ENCODE measurements at regions not wholly inside any gene's neighbourhood (a gene's known extent, or its start where the extent isn't known, plus 50 kb on each side); places are given as distances from the start of the nearest gene placed in this dataset.
"Not testable (repeated sequence)": the region's sequence is repeated elsewhere in the genome, so short reads cannot be mapped to it uniquely, and the experiment has no call there.

DNA sequence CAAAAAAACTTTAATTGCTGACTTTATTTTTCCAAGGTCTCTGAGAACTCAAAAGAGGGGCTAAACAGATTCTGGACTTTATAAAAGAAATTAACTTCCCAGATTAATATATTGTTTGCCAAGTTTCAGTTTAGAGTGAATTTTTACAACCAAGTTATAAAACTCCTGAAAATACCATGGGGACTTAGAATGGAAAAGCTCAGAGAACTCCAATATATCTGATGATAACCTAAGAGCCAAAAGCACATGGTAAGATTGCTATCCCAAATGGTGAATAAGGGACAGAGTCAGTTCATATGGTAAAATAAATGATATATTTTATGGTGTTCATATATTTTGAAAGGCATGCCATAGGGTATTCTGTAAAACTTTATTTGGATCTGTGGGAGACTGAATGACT lies 470.9 kb downstream of the TTLL7 start:
- ChIA-PET CTCF (no interaction called here), POLR2A (no interaction called here)

DNA sequence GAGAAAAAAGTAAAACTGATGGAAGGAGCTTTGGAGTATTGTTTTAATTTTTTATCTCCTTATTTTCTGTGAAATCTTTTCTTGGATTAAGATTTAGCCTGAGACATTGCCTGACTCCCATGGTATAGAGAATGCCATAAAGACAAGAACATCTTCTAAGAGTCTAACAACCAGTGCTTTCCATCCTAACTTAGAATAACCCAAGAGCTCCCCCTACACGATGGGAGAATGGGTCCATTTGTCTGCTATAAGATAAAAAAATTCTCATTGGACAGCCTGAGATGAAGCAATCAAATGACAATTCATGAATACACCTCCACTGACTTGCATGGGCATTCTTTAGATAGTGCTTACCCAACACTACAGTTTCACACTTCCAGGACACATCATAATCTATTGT lies 478.1 kb downstream of the TTLL7 start:
- ChIA-PET CTCF (no interaction called here), POLR2A (no interaction called here)

DNA sequence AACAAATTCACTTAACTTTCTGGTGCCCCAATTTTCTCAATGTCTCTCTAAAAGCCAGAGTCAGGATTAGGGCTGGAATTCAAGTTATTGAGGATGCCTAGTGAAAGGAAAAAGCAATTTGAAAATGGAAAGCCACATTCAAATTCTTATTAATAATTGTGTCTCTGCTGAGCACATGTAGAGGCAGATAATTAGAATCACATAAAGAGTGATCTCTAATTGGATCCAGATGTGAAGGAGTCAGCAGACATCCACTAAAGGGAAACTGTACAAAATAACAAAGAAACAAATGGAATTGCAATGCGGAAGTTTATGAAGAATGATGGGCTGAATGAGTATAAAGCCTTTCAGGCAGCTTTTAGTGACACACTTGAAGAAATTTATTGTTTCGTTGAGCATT lies 482.6 kb downstream of the TTLL7 start:
- ChIA-PET CTCF (no interaction called here), POLR2A (no interaction called here)

DNA sequence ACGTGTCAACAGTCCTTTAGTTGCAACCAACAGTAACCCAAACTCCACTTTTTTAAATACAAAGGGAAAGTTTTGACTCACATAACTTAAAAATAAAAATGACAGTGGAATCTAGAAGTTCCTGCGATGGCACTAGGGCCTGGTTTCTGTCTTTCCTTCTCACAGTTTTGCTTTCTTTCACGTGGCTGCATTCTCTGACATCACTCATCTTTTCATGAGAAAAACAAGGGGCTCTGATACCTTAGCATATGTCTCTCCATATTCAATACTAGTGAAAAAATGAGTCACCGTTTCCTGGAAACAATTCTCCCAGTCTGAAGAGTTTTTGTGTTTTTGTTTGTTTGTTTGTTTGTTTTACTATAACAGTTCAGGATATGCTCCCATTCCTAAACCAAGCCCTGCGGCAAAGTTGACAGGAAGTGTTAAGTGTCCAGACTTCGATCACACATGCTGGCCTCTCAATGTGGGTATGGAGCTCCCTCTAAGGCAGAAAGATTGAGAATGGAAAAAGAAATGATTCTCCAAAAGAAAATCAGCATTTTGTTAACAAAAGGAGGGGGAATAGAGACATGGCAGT lies 483.3 kb downstream of the TTLL7 start:
- CTCF ChIA-PET: no interaction called here
- POLR2A ChIA-PET: no interaction called here

DNA sequence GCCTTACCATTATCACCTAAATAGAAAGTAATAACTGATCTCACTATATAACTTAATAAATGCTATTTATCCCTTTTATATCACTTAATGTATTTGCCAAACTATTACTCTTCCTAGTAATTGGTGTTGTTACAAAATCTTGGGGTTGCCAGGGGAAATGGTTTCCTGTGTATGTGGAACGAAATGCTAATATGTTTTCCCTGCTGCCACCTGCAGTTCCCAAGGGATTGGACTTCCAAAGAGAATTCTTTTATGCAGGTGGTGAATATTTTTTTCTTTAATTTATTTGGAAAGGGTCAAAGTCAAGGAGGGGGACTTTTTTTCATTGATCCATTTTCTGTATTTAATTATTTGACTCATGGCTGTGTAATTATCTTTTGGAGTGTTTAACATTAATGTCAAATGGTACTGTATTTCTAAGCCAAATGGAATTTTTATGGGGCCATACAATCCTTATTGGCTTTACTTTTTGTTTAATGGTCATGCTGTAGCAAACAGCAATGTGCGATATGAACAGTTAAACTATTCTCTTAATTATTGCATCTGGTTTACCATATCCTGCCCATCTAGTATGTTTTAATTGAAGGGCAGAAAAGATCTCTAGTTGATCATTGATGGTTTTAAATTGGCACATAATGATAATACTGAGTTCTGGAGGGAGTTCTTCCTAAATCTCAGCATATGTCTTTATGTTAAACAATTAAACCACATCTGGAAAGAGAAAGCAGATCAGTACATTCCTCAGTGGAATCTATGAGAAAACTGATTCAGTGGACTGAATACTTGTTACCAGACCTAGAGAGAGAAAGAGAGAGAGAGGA lies 486.3 kb downstream of the TTLL7 start:
- ChIA-PET POLR2A (no interaction called here), CTCF (no interaction called here)

DNA sequence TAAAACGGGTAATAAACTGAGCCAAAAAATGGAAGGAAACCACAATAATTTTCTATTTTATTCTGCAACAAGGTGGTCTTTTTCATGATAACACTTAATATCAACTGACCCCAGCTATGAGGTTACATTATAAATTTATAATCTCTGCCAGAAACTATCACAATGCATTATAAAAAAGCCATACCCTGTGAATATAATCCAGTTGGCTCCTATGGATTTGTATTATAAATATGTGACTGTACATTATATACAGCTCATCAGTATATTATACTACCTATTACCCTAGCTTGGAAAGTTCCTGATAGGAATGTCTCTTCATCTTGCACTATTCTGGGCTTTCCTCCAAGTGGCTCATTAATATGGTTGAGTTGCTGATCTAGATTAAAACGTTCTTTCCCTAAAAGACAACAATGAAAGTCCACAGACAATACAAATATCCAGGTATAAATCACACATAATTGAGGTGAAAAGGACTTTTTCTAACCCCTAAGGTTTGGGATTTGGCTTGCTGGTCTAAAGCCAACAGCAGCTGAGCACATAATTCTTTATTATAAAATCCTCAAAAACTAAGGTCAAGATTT lies 487.7 kb downstream of the TTLL7 start:
- ChIA-PET CTCF (no interaction called here), POLR2A (no interaction called here)

DNA sequence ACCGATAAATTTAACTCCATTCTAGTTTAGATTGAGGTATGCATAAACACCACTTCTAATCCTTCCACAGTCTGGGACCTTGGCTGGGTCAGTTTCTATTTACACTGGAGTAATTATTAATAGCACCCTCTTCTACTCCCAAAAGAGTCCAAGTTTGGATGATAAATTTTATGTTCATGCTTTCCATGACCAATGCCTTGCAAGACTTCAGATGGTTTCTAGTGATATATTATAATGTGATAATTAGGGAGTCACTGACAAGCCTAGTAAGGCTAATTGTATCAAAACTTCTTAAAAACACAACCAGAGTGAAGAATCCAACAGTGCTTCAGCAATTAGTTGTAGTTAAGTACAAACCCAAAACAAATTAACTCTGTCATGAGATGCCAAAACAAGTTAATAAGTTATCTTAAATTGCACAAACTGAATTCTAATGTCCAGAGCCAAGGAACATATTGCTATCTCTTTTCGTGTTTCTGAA lies 489.6 kb downstream of the TTLL7 start:
- CTCF ChIA-PET: no interaction called here
- POLR2A ChIA-PET: no interaction called here

DNA sequence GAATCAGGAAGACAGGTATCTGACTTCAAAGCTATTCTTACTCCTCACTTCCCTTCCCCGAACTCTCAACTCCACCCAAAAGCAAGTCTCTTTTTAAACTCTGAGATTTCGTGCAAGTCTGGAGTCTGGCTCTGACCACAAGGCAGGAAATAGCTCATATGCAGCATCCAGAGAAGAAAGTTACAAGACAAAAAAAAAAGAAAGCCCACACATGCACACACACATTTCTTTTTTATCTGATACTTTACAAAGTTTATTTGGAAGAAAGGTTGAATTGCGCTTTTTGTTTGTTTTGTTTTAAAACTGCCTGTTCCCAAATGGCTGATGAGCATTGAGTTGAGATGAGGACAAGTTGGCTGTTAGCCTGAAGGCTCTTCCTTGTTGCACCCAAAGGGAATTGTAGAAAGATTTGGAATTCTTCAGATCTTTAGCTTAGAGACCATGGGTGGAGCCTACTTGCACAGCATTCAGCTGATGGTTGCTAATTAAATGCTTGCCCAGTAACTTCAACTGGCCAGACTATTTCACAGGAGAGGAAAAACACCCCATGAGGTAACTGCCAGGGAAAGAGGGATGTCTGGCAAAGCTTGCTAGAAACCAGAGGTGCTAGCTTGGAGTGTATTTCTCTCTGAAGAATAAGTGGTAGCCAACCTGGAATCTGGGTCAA lies 490.3 kb downstream of the TTLL7 start:
- POLR2A ChIA-PET: no interaction called here
- CTCF ChIA-PET: no interaction called here

DNA sequence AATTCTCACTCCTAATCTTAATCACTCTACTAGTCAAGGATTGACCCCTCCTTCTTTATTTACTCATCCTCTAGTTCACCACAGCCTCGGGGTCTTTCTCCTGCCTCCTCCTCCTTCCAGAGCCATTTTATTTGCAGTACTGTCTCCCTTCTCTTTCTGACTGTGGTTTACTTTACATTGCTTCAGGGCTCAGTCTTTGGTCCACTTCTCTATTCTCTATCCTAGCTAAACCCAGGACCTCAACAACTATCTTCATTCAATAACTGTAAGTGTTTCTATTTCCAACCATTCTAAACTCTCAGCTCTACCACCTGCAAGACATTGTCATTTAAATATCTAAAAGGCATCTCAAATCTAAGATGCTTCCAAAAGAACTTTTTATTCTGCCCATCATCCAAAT lies 493.8 kb downstream of the TTLL7 start:
- CTCF ChIA-PET: no interaction called here
- POLR2A ChIA-PET: no interaction called here

DNA sequence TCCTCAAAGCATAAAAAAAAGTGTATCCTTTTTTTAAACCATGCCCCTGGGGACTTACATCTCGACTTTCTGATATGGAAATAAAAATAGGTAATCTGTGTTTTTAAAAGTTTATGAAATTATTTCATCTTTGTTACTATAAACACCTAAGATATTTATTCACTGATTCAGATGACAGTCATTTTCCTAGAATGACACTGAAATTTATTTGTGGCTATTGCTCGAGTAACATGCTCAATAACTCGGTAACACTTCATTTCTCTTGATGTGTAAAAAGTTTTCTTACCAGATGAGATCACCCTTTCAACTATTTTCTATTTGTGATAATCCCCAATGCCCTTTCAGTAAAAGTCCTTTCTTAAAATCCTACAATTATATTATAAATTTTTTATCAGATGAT lies 495.8 kb downstream of the TTLL7 start:
- POLR2A ChIA-PET: no interaction called here

DNA sequence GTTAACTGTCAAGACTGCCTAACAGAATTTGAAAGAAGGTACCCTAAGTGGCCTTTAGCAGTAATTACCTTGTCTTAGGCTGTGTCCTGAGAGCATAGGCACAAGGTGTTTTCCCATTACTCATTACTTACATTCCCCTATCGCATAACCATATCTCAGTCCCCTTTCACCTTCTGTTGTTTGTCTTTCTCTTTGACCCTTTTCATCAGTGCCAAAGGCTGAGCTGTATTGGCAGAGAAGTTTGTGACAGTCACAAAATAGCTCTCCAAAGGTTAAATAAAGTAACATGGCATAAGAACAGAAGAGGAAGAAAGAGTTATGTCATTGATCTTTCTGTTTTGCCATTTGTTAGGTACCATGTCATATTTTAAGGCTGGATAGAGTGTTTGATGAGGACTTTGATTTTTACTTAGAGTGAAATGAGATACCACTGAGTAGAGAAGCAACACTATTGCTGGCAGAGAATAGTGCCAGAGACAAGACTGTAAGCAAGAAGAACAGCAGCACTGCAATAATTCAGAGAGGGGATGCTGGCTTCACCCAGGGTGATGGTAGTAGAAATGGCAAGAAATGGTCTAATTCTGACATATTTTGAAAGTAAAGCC lies 497.8 kb downstream of the TTLL7 start:
- CTCF ChIA-PET: no interaction called here

More for the DNA sequence above, 495.8 kb downstream of the TTLL7 start:
- CTCF ChIA-PET: no interaction called here

DNA sequence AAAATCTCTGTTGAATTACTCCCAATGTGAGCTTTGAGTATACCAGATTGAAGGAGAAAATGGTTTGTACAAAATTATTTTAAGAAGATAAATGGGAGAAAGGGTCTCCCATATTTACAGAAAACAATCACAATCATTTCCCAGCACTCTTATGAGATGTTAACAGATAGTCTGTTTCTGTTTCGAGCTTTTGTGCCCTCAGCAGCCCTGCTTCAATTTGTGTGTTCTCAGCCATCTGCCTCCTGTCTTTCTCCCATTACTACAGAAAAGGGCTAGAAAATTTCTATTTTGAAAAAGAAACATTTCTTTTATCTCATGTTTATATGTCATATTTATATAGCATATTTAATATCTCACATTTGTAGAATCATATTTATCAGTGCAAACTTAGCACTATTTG lies 498.4 kb downstream of the TTLL7 start:
- POLR2A ChIA-PET: no interaction called here
- CTCF ChIA-PET: no interaction called here

More for the DNA sequence above, 497.8 kb downstream of the TTLL7 start:
- POLR2A ChIA-PET: no interaction called here

DNA sequence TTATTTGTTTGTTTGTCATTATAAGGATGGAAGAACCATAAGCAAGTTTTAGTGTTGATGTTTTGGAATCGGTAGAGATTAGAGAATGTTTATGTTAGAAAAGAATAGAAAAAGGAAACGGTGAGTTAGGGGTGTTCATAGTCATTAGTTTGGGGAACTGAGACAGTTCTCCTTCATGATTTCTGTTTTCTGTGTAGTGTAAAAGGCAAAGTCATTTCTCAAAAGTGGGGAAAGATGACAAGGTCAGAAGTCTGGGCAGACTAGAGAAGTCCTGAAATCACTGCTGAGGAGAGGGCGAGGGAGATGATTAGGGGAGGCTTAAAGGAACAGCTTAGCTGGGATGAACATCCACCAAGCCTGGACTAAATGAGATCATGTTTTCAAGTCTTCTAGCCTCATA lies 498.9 kb downstream of the TTLL7 start:
- CTCF ChIA-PET: no interaction called here
- POLR2A ChIA-PET: no interaction called here

DNA sequence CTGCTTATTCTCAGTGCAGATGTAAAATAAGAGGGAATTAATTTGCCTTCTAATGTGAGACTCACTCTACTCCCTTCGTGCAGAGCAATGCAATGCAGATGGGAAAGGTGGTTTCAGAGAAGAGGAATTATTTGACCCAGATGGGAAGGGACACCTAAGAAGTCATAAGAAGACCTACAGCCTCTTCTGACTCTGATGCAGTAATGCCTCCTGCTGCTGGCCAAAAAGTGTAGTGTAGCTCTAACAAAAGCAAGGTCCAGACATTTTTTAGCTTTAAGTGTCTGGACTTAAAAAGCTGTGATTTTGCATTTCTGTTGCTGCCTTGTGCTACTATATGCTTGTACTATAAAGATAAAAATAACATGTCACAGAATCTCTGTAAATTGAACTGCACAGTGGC lies 501.4 kb downstream of the TTLL7 start:
- POLR2A ChIA-PET: no interaction called here

DNA sequence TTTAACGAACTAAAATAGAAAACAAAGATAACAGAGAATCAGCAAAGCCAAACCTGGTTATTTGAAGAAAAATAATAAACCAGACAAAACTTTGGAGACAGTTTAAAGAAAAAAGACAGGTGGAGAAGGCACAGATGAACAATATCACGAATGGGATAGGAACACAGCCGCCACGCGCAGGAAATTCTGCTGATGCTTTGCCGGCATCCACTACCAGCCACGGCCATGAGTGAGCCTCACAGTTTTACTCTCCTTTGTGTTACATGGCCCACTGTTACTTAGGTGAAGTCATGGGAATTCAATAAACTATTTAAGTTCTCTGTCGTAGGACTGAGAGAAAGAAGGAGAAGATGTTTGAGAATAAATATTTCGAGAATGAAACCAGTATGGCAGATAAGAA lies 503.4 kb downstream of the TTLL7 start:
- CTCF ChIA-PET: no interaction called here

More for the DNA sequence above, 501.4 kb downstream of the TTLL7 start:
- CTCF ChIA-PET: no interaction called here

DNA sequence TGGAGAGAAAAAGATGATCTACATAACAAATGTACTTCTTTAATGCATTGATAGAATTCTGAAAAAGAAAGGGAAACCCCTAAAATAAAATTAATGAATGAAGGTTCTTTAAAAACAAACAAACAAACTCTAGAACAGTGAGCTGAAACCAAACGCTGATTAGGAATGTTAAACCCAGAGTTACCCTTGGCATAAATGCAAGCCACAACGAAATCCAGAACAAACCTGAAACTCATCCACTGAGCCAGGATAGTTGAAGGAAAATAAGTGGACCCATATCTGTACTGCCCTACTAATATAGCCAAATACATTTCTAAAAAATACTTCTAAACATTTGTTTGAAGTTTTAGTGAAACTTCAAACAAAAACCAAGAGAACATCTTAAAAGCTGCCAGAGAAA lies 505.3 kb downstream of the TTLL7 start:
- POLR2A ChIA-PET: no interaction called here
- CTCF ChIA-PET: no interaction called here

More for the DNA sequence above, 503.4 kb downstream of the TTLL7 start:
- POLR2A ChIA-PET: no interaction called here

DNA sequence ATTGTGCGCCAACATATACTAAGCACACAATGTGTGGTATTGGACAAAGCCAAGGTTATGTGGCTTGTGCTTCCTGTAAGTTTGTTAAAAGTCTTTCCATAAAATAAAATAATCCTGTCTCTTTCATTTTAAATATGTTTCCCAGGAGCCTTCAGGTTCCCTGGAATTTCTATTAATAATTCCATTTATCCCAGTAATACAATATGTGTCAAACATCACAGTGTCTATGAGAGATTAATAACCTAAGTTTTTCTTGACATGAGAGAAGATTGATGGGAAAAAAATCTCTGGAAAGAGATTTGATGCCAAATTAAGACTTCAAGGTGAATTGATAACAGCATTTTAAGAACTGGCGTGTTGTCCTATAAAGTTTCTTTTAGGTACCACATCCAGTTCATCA lies 507.0 kb downstream of the TTLL7 start:
- POLR2A ChIA-PET: no interaction called here
- CTCF ChIA-PET: no interaction called here

DNA sequence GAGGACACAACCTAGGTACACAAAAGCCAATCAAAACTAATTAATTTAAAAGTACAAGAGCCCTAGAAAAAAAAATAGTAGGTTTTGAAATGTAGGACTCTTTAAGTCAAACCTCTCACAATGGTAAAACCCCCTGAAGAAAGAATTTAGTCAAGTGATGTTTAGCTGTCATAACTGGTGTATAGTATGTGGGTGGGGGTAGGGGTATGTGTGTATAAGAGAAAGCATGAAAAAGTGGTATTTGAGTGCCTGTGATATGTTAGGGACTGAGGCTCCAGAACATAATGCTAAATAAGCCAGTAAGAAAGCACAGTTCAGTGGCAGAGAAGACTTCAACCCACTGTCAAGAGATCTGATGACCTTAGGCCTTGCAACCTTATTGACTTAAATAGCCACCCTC lies 507.9 kb downstream of the TTLL7 start:
- CTCF ChIA-PET: no interaction called here
- POLR2A ChIA-PET: no interaction called here

DNA sequence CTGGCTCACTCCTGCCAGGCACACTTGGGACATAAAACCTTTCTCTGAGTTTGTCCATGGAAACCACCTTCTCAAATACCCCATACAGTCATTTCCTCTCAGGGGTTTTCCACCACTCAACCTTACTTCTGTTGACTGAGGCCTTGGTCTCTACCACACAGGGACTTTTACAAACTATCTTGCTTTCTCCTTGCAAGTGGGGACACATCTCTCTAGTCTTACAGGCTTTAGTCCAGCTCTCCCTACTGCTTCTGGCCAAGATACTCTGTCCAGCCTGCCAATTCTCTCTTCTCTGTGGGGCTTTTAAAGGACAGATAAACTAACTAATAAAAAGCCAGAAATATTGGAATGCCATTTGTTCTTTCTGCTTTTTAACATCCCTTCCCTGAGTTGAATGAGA lies 510.8 kb downstream of the TTLL7 start:
- POLR2A ChIA-PET, CTCF ChIA-PET: not testable (repeated sequence)

DNA sequence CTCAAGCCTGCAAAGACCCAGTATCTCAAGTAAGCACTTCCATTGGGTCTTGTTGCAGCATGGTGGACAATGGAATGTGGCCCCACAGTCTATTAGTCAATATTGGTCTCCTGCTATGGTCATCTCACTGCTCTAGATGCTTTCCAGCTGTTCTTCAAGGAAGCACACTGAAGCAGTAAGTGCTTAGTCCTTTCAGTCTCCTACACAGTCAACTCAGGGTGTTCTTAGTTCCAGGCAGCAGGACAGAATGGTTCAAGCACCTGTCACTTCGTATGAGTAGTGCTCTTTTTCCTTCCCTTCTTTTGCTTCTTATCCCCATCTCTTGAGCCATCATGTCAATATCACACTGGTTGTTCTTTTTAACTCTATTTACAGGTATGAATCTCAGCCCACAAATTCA lies 511.5 kb downstream of the TTLL7 start:
- CTCF ChIA-PET: not testable (repeated sequence)

More for the DNA sequence above, 511.5 kb downstream of the TTLL7 start:
- POLR2A ChIA-PET: not testable (repeated sequence)
